WTC11 (cell line): ENCODE measurements at regions not wholly inside any gene's neighbourhood (a gene's known extent, or its start where the extent isn't known, plus 50 kb on each side); places are given as distances from the start of the nearest gene placed in this dataset.

Source experiments
- ATAC-seq: fragments of 200-7000 bp; cut with Tn5 transposase; 2 replicates; pipeline ENCODE4 v1.10.0; 2021; ENCODE audit warnings: mild to moderate bottlenecking, moderate library complexity
- CTCF ChIA-PET: fragments of 300-600 bp; sonication (Branson Sonifier 250); formaldehyde crosslinking; loops from one replicate; lab custom pipeline; 2021; ENCODE audit warnings: antibody characterized with exemption; lab: Charles Lee
- POLR2A ChIA-PET: fragments of 350-600 bp; sonication (Branson Sonifier 250); formaldehyde crosslinking; loops from one replicate; lab custom pipeline; 2021; ENCODE audit warnings: antibody characterized with exemption; lab: Charles Lee
- DNase-seq: peaks from one replicate; pipeline ENCODE4 v3.0.0; 2021; ENCODE audit warnings: low spot score
- H3K27ac Mint-ChIP-seq: 2 replicates; pipeline ENCODE4 v1.8.0; 2021; ENCODE audit warnings: mixed read lengths
- H3K27me3 Mint-ChIP-seq: 2 replicates; pipeline ENCODE4 v1.8.0; 2021; ENCODE audit warnings: low read depth, mild to moderate bottlenecking, moderate library complexity, mixed read lengths
- H3K36me3 Mint-ChIP-seq: 2 replicates; pipeline ENCODE4 v1.8.0; 2021; ENCODE audit warnings: mixed read lengths
- H3K4me1 Mint-ChIP-seq: 2 replicates; pipeline ENCODE4 v1.8.0; 2022; ENCODE audit warnings: mixed read lengths
- H3K4me3 Mint-ChIP-seq: 2 replicates; pipeline ENCODE4 v1.8.0; 2021; ENCODE audit warnings: mild to moderate bottlenecking, moderate library complexity, mixed read lengths
- H3K9me3 Mint-ChIP-seq: 2 replicates; pipeline ENCODE4 v1.8.0; 2021; ENCODE audit warnings: mixed read lengths
- TF ChIP-seq, protein P1 (sequence below): sonication (generic); formaldehyde crosslinking; IDR thresholded peaks from 2 replicates; pipeline ENCODE4 v1.8.1; 2023; ENCODE audit warnings: mild to moderate bottlenecking, missing genetic modification reagents

- Mint-ChIP-seq H3K4me3 (no peak overlapping the region), H3K27me3 (no peaks in the 10 kb centered on the region), H3K9me3 (peaks cover 17% of the 10 kb centered on the region), H3K36me3 (no peaks in the 10 kb centered on the region), H3K27ac (no peak overlapping the region), H3K4me1 (peaks cover 11% of the 10 kb centered on the region)
- CTCF ChIA-PET = no interaction called here
- TF ChIP-seq, protein P1, sequence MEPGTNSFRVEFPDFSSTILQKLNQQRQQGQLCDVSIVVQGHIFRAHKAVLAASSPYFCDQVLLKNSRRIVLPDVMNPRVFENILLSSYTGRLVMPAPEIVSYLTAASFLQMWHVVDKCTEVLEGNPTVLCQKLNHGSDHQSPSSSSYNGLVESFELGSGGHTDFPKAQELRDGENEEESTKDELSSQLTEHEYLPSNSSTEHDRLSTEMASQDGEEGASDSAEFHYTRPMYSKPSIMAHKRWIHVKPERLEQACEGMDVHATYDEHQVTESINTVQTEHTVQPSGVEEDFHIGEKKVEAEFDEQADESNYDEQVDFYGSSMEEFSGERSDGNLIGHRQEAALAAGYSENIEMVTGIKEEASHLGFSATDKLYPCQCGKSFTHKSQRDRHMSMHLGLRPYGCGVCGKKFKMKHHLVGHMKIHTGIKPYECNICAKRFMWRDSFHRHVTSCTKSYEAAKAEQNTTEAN (CRISPR knock-in tag) = no peak
- POLR2A ChIA-PET = no interaction called here
- no peak for ATAC-seq
- DNase-seq = no peak
Observed at GRCh38 chr2:48264627-48265026, 49.9 kb upstream of the FOXN2 start.
